Neural crest cell (in vitro differentiated cells): ENCODE measurements at regions not wholly inside any gene's neighbourhood (a gene's known extent, or its start where the extent isn't known, plus 50 kb on each side); places are given as distances from the start of the nearest gene placed in this dataset.
"Not testable (repeated sequence)": the region's sequence is repeated elsewhere in the genome, so short reads cannot be mapped to it uniquely, and the experiment has no call there.

ENCODE experiments used
- DNase-seq: peaks from one replicate; pipeline ENCODE4 v3.0.0; 2021; ENCODE audit warnings: low read depth, mixed read lengths, low spot score
- H3K27ac Mint-ChIP-seq: one replicate; pipeline ENCODE4 v1.8.0; 2021; ENCODE audit warnings: mild to moderate bottlenecking, mixed read lengths; ENCODE audit not compliant: unreplicated experiment
- H3K27me3 Mint-ChIP-seq: 2 replicates; pipeline ENCODE4 v1.8.0; 2021; ENCODE audit warnings: low read depth, mild to moderate bottlenecking, mixed read lengths
- H3K36me3 Mint-ChIP-seq: 2 replicates; pipeline ENCODE4 v1.8.0; 2021; ENCODE audit warnings: low read depth, mild to moderate bottlenecking, mixed read lengths
- H3K4me1 Mint-ChIP-seq: 2 replicates; pipeline ENCODE4 v1.8.0; 2021; ENCODE audit warnings: mixed read lengths
- H3K4me3 Mint-ChIP-seq: one replicate; pipeline ENCODE4 v1.8.0; 2021; ENCODE audit warnings: mild to moderate bottlenecking, mixed read lengths
- H3K9me3 Mint-ChIP-seq: 2 replicates; pipeline ENCODE4 v1.8.0; 2021; ENCODE audit warnings: mixed read lengths
- CTCF ChIP-seq: fragments of 200-600 bp; sonication (generic); conservative IDR thresholded peaks from 2 replicates; pipeline ENCODE4 v1.5.0; 2021; ENCODE audit warnings: antibody characterized with exemption, mild to moderate bottlenecking

DNA sequence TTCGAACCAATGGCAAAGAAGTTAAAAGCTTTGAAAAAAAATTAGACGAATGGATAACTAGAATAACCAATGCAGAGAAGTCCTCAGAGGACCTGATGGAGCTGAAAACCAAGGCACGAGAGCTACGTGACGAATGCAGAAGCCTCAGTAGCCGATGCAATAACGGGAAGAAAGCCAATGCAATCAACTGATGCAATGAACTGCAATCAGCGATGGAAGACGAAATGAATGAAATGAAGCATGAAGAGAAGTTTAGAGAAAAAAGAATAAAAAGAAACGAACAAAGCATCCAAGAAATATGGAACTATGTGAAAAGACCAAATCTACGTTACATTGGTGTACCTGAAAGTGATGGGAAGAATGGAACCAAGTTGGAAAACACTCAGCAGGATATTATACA, 52.6 kb upstream of the MRPS30 start:
- H3K4me3 Mint-ChIP-seq, H3K9me3 Mint-ChIP-seq, DNase-seq, H3K4me1 Mint-ChIP-seq, H3K27me3 Mint-ChIP-seq, H3K27ac Mint-ChIP-seq, H3K36me3 Mint-ChIP-seq: not testable (repeated sequence)

GRCh38 chr5:44747396-44747795, 61.4 kb upstream of the MRPS30 start:
- TF ChIP-seq CTCF, result no peak

DNA sequence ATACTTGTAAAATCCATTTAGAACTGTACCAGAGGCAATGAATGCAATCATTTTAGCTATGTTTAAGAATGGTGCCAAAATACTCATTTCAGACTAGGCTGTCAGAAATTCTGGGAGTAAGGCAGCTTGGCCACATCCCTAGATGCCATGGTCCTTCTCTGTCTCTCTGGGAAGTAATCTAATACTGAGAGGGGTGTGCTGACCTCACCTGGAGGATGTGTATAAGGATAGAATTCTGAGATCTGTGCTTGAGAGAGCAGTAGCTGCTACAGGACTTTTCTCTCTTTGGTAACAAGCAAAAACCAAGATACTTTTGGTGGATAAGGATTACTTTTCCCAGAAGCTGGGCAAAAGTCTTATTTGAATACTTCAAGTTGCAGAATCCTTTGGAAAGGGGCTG, 68.1 kb upstream of the MRPS30 start:
- no peak for TF ChIP-seq CTCF
- Mint-ChIP-seq H3K4me1 (no peaks in the 10 kb centered on the region), H3K27ac (no peak overlapping the region), H3K9me3 (no peaks in the 10 kb centered on the region), H3K27me3 (no peaks in the 10 kb centered on the region), H3K36me3 (no peaks in the 10 kb centered on the region), H3K4me3 (no peak overlapping the region)
- DNase-seq, result no peak

More at GRCh38 chr5:44747396-44747795, 61.4 kb upstream of the MRPS30 start:
- H3K4me1 Mint-ChIP-seq, result no peaks in the 10 kb centered on the region
- no peak for DNase-seq
- H3K36me3 Mint-ChIP-seq, result no peaks in the 10 kb centered on the region
- H3K27ac Mint-ChIP-seq, result no peak overlapping the region
- H3K9me3 Mint-ChIP-seq, result peaks cover 5% of the 10 kb centered on the region
- H3K27me3 Mint-ChIP-seq, result no peaks in the 10 kb centered on the region
- H3K4me3 Mint-ChIP-seq, result no peak overlapping the region

GRCh38 chr5:44729536-44729935, 79.2 kb upstream of the MRPS30 start:
- H3K27ac Mint-ChIP-seq, result no peak overlapping the region
- H3K27me3 Mint-ChIP-seq, result no peaks in the 10 kb centered on the region
- no peak for DNase-seq
- H3K4me1 Mint-ChIP-seq, result peaks cover 19% of the 10 kb centered on the region
- peaks cover 4% of the 10 kb centered on the region for H3K9me3 Mint-ChIP-seq
- TF ChIP-seq CTCF, result no peak
- no peak overlapping the region for H3K4me3 Mint-ChIP-seq
- no peaks in the 10 kb centered on the region for H3K36me3 Mint-ChIP-seq

- Mint-ChIP-seq H3K9me3 (no peaks in the 10 kb centered on the region), H3K36me3 (no peaks in the 10 kb centered on the region), H3K27ac (no peak overlapping the region), H3K4me3 (no peak overlapping the region), H3K4me1 (peaks cover 19% of the 10 kb centered on the region), H3K27me3 (no peaks in the 10 kb centered on the region)
- TF ChIP-seq CTCF, result no peak
- DNase-seq, result no peak
Measured at GRCh38 chr5:44727100-44727499, 81.6 kb upstream of the MRPS30 start.

GRCh38 chr5:44719856-44720255, 88.9 kb upstream of the MRPS30 start:
- Mint-ChIP-seq H3K4me3 (no peak overlapping the region), H3K9me3 (no peaks in the 10 kb centered on the region), H3K27ac (no peak overlapping the region), H3K4me1 (no peaks in the 10 kb centered on the region), H3K27me3 (no peaks in the 10 kb centered on the region), H3K36me3 (no peaks in the 10 kb centered on the region)
- DNase-seq, result no peak
- no peak for TF ChIP-seq CTCF
